MM.1S (cell line): ENCODE measurements at regions not wholly inside any gene's neighbourhood (a gene's known extent, or its start where the extent isn't known, plus 50 kb on each side); places are given as distances from the start of the nearest gene placed in this dataset.

ENCODE experiments used
- DNase-seq: peaks from one replicate; pipeline ENCODE4 v3.0.0-alpha.2; 2015
- H2AFZ ChIP-seq: fragments of 300-600 bp; sonication (generic); 2 replicates; pipeline ENCODE4 v1.6.0; 2016; ENCODE audit warnings: antibody characterized with exemption, low read length
- H3F3A ChIP-seq: fragments of 300-600 bp; sonication (generic); 2 replicates; pipeline ENCODE4 v1.6.1; 2016; ENCODE audit warnings: mild to moderate bottlenecking, antibody characterized with exemption, low read length, moderate library complexity, mixed read lengths; ENCODE audit not compliant: insufficient read depth
- H3K27ac ChIP-seq: fragments of 300-600 bp; sonication (generic); 2 replicates; pipeline ENCODE4 v1.5.1; 2016; ENCODE audit warnings: mild to moderate bottlenecking, low read length
- H3K27me3 ChIP-seq: fragments of 300-600 bp; sonication (generic); replicated peaks from 2 replicates; pipeline ENCODE4 v1.6.0; 2016; ENCODE audit warnings: low read length; ENCODE audit not compliant: insufficient read depth
- H3K36me3 ChIP-seq: fragments of 300-600 bp; sonication (generic); replicated peaks from 2 replicates; pipeline ENCODE4 v1.6.1; 2016; ENCODE audit warnings: mild to moderate bottlenecking, low read length, mixed read lengths; ENCODE audit not compliant: insufficient read depth
- H3K4me1 ChIP-seq: fragments of 300-600 bp; sonication (generic); 2 replicates; pipeline ENCODE4 v1.6.1; 2016; ENCODE audit warnings: low read length, mixed read lengths
- H3K4me2 ChIP-seq: fragments of 300-600 bp; sonication (generic); 2 replicates; pipeline ENCODE4 v1.6.0; 2016; ENCODE audit warnings: low read depth, low read length
- H3K4me3 ChIP-seq: fragments of 300-600 bp; sonication (generic); 2 replicates; pipeline ENCODE4 v1.5.1; 2016; ENCODE audit warnings: low read length, mixed read lengths
- H3K79me2 ChIP-seq: fragments of 300-600 bp; sonication (generic); 2 replicates; pipeline ENCODE4 v1.6.1; 2016; ENCODE audit warnings: mixed run types, low read length, mixed read lengths
- H3K9ac ChIP-seq: fragments of 300-600 bp; sonication (generic); 2 replicates; pipeline ENCODE4 v1.6.1; 2016; ENCODE audit warnings: low read length, mixed read lengths
- H3K9me2 ChIP-seq: fragments of 300-600 bp; sonication (generic); replicated peaks from 2 replicates; pipeline ENCODE4 v1.6.1; 2016; ENCODE audit warnings: mild to moderate bottlenecking, low read length, mixed read lengths; ENCODE audit not compliant: insufficient read depth
- H3K9me3 ChIP-seq: fragments of 300-600 bp; sonication (generic); replicated peaks from 2 replicates; pipeline ENCODE4 v1.6.1; 2016; ENCODE audit warnings: mild to moderate bottlenecking, low read length, mixed read lengths; ENCODE audit not compliant: insufficient read depth
- H4K20me1 ChIP-seq: fragments of 300-600 bp; sonication (generic); 2 replicates; pipeline ENCODE4 v1.6.1; 2016; ENCODE audit warnings: mild to moderate bottlenecking, low read length, moderate library complexity, mixed read lengths; ENCODE audit not compliant: insufficient read depth
- CTCF ChIP-seq: fragments of 300-600 bp; sonication (generic); IDR thresholded peaks from 2 replicates; pipeline ENCODE4 v1.5.1; 2016; ENCODE audit warnings: antibody characterized with exemption, low read length, mixed read lengths
- EZH2 ChIP-seq: fragments of 300-600 bp; sonication (generic); optimal IDR thresholded peaks from 2 replicates; pipeline ENCODE3; 2017; ENCODE audit warnings: low read depth, mild to moderate bottlenecking, antibody characterized with exemption, low read length, mixed read lengths
- EZH2phosphoT487 ChIP-seq: fragments of 300-600 bp; sonication (generic); IDR thresholded peaks from 2 replicates; pipeline ENCODE4 v1.6.1; 2018; ENCODE audit warnings: antibody characterized with exemption, low read length

GRCh38 chr6:166839569-166839968, 116.8 kb downstream of the RNASET2 start:
- no peak for TF ChIP-seq EZH2
- TF ChIP-seq CTCF: no peak
- TF ChIP-seq EZH2phosphoT487: no peak
- Histone ChIP-seq H3K27me3 (no peaks in the 10 kb centered on the region), H3K9ac (no peak overlapping the region), H3K4me3 (no peak overlapping the region), H2AFZ (no peak overlapping the region), H3K36me3 (no peaks in the 10 kb centered on the region), H3K79me2 (no peaks in the 10 kb centered on the region), H3K4me2 (no peak overlapping the region), H3K9me2 (no peaks in the 10 kb centered on the region), H3F3A (no peaks in the 10 kb centered on the region), H3K27ac (no peak overlapping the region), H4K20me1 (no peaks in the 10 kb centered on the region), H3K4me1 (no peaks in the 10 kb centered on the region), H3K9me3 (no peaks in the 10 kb centered on the region)
- DNase-seq: no peak

- no peaks in the 10 kb centered on the region for H3K79me2 ChIP-seq
- TF ChIP-seq EZH2 (no peak), EZH2phosphoT487 (no peak), CTCF (no peak)
- no peaks in the 10 kb centered on the region for H3K9me3 ChIP-seq
- H3K36me3 ChIP-seq: no peaks in the 10 kb centered on the region
- H3K9ac ChIP-seq: no peak overlapping the region
- no peaks in the 10 kb centered on the region for H3K9me2 ChIP-seq
- H4K20me1 ChIP-seq: no peaks in the 10 kb centered on the region
- no peaks in the 10 kb centered on the region for H3F3A ChIP-seq
- H3K4me1 ChIP-seq: no peaks in the 10 kb centered on the region
- no peak overlapping the region for H3K27ac ChIP-seq
- no peaks in the 10 kb centered on the region for H3K27me3 ChIP-seq
- H3K4me3 ChIP-seq: no peak overlapping the region
- no peak for DNase-seq
- no peak overlapping the region for H3K4me2 ChIP-seq
- H2AFZ ChIP-seq: no peak overlapping the region
These were observed 117.4 kb downstream of the RNASET2 start for GRCh38 chr6:166838987-166839386.

- Histone ChIP-seq H2AFZ (no peak overlapping the region), H3K4me1 (no peaks in the 10 kb centered on the region)
- TF ChIP-seq EZH2phosphoT487 (no peak), EZH2 (no peak), CTCF (no peak)
These were observed 119.3 kb downstream of the RNASET2 start for GRCh38 chr6:166836785-166837718.

More at GRCh38 chr6:166836785-166837718, 119.3 kb downstream of the RNASET2 start:
- H3K9me3 ChIP-seq: no peaks in the 10 kb centered on the region
- H3K36me3 ChIP-seq: no peaks in the 10 kb centered on the region
- H3F3A ChIP-seq: no peaks in the 10 kb centered on the region
- H3K27me3 ChIP-seq: no peaks in the 10 kb centered on the region
- no peaks in the 10 kb centered on the region for H3K79me2 ChIP-seq
- no peaks in the 10 kb centered on the region for H4K20me1 ChIP-seq
- H3K4me3 ChIP-seq: no peak overlapping the region
- no peak for DNase-seq
- H3K9me2 ChIP-seq: no peaks in the 10 kb centered on the region
- H3K4me2 ChIP-seq: no peak overlapping the region
- H3K27ac ChIP-seq: no peak overlapping the region
- H3K9ac ChIP-seq: no peak overlapping the region
